HUES64 (cell line): ENCODE measurements at regions not wholly inside any gene's neighbourhood (a gene's known extent, or its start where the extent isn't known, plus 50 kb on each side); places are given as distances from the start of the nearest gene placed in this dataset.

Experiments used
- H3K27ac ChIP-seq: 2 replicates; pipeline ENCODE4 v1.7.0; 2013; ENCODE audit warnings: low read depth, low read length, inconsistent platforms
- H3K27me3 ChIP-seq: 2 replicates; pipeline ENCODE4 v1.6.1; 2013; ENCODE audit warnings: mild to moderate bottlenecking, low read length; ENCODE audit not compliant: insufficient read depth
- H3K36me3 ChIP-seq: 2 replicates; pipeline ENCODE4 v1.6.1; 2013; ENCODE audit warnings: mild to moderate bottlenecking, low read length; ENCODE audit not compliant: insufficient read depth
- H3K4me1 ChIP-seq: 2 replicates; pipeline ENCODE4 v1.6.1; 2013; ENCODE audit warnings: mild to moderate bottlenecking, low read length, moderate library complexity; ENCODE audit not compliant: insufficient read depth
- H3K4me3 ChIP-seq: 2 replicates; pipeline ENCODE4 v1.5.1; 2013; ENCODE audit warnings: mild to moderate bottlenecking, low read length, moderate library complexity
- H3K9ac ChIP-seq: 2 replicates; pipeline ENCODE4 v1.6.1; 2013; ENCODE audit warnings: mild to moderate bottlenecking, low read depth, low read length
- H3K9me3 ChIP-seq: 2 replicates; pipeline ENCODE4 v1.6.1; 2013; ENCODE audit warnings: low read depth, low read length; ENCODE audit not compliant: insufficient read depth
- WGBS: fragments of 150-250, 120-280 bp; methylation state at CpG from one replicate; pipeline ENCODE4 v1.1.7; 2013; ENCODE audit warnings: missing lambda C conversion rate; 5-methylcytosine and 5-hydroxymethylcytosine counted together

- Histone ChIP-seq H3K4me3 (no peak overlapping the region), H3K27me3 (no peaks in the 10 kb centered on the region), H3K9me3 (no peaks in the 10 kb centered on the region), H3K4me1 (no peaks in the 10 kb centered on the region), H3K36me3 (no peaks in the 10 kb centered on the region), H3K9ac (no peak overlapping the region), H3K27ac (no peak overlapping the region)
- 96% methylated on average over 3 of the region's 3 CpGs for WGBS
These were observed 163.4 kb upstream of the CD180 start for GRCh38 chr5:67360047-67360446.

GRCh38 chr5:67358186-67358585 lies 161.6 kb upstream of the CD180 start:
- Histone ChIP-seq H3K27ac (no peak overlapping the region), H3K27me3 (no peaks in the 10 kb centered on the region), H3K36me3 (no peaks in the 10 kb centered on the region), H3K9ac (no peak overlapping the region), H3K4me1 (peaks cover 11% of the 10 kb centered on the region; the same call in 1 of the 2 replicates), H3K4me3 (no peak overlapping the region), H3K9me3 (no peaks in the 10 kb centered on the region)

DNA sequence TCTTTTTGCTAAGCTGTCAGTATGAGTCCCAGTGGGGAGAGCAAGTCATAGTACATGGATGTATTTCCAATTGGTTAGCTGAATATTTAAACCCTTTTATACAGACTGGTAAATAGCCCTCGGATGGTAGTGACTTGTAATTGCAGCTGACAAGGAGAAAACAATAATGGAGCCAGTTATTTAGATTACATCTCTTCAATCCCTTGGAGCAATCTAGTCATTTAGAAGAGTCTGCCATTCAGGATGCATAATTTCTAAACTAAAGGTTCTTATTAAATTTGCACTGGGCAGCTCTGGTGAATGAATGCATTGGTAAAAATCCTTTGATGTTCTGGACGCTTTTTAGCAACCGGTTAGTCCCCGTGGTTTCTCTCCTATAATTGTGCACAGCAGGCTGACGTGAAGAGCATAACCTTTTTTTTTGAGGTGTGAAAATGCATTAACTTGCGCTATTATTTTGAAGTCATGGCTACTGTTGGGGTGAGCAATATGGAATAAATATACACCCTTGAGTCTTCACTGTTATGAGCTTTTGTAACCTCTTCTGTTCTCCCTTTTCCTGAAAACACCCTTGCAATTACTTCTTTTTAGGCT lies 158.6 kb upstream of the CD180 start:
- Histone ChIP-seq H3K27ac (no peak overlapping the region), H3K36me3 (no peaks in the 10 kb centered on the region), H3K4me3 (no peak overlapping the region), H3K27me3 (no peaks in the 10 kb centered on the region), H3K9ac (no peak overlapping the region), H3K4me1 (peaks cover 11% of the 10 kb centered on the region; the same call in 1 of the 2 replicates), H3K9me3 (no peaks in the 10 kb centered on the region)
- WGBS, result 92% methylated on average over 6 of the region's 6 CpGs

DNA sequence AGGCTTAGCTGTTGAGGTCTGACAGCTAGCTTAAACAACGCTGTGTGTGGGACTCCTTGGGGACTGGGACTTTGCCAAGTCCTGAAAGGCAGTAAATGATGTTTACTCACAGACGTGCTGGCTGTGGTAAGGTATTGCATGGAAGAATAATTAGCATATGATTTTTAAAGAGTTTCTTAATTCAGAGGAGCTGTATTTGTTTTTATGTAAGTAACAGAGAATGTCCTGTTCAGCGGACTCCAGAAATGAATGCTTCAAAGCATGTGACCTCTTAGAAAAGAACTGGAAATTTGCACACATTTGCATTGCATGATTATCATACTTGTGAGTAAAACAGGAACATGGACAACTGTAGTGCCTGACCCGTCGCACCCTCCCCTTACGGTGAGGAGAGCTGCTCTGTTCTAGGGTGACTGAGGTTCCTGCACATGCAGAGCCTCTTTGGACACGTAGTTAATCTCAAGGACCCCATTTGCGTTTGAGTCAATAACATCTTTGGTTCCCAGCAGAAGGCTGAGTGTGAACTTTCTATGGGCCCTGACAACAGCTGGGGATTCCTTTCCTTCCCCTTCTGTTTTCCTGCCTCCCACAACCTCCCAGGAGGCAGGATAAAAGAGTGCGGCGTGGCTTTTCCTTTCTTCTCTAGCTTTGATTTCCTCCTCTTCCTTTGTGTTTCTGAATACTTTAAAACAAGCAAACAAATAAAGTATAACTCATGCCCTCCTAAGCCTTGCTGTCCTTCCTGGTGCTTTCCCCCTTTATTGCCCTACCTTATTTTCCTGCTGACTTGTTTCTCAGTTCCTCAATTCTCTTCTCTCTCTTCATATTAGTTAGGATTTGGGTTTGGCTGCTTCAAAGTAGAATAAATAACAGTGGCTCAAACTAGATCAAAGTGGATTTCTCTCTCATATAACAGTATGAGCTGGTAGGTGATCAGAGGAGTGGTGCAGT lies 157.2 kb upstream of the CD180 start:
- no peaks in the 10 kb centered on the region for H3K27me3 ChIP-seq
- no peaks in the 10 kb centered on the region for H3K36me3 ChIP-seq
- no peaks in the 10 kb centered on the region for H3K9me3 ChIP-seq
- H3K27ac ChIP-seq, result no peak overlapping the region
- peaks cover 11% of the 10 kb centered on the region; the same call in 1 of the 2 replicates for H3K4me1 ChIP-seq
- 77% methylated on average over 10 of the region's 10 CpGs for WGBS
- no peak overlapping the region for H3K9ac ChIP-seq
- no peak overlapping the region for H3K4me3 ChIP-seq

DNA sequence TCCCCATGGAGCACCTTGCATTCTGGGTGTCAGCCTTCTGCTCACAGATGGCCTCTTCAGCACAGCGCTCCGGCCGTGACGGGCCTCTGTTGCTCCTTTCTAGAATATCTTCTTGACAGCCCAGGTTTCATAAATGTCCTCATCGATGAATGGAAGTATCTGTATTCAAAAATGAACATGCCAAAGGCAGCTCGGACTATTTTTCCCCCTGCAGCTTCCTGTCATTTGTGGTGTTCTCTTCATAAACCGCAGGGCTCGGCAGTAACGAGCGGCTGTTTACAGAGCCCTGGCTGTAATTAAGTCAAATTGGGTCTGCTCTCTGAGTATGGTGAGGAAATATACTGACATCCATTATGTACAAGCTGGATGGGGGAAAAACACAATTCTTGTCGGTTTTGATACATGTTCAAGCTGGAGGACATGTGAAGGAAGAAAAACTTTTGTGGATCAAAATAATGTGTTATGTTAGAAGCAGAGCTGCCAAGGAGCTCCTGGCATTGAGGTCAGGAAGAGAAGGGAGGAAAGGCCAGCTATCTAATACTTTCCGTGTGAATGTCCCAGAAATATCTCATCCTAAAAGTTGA lies 154.1 kb upstream of the CD180 start:
- no peak overlapping the region for H3K27ac ChIP-seq

DNA sequence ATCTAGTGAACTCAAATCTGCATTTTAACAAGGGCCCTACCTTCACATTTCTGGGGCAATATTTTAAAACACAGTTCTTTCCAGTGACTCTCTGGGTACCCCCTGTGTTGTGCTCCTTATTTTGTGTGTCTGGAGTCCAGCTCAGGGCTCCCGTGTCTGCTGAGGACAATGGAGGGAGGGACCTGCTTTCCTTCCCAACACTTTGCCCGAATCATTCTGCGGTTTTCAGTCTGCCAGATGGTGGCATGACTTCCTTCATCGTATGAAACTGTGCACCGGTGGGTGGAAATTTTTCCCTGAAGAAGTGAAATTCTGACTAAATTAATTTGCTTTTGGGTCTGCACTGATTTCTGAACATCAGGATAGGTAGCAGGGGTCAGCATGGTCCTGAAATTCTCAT lies 153.6 kb upstream of the CD180 start:
- H3K9ac ChIP-seq, result no peak overlapping the region

More for the DNA sequence above, 154.1 kb upstream of the CD180 start:
- Histone ChIP-seq H3K9me3 (no peaks in the 10 kb centered on the region), H3K27me3 (no peaks in the 10 kb centered on the region), H3K9ac (no peak overlapping the region), H3K4me1 (peaks cover 30% of the 10 kb centered on the region), H3K36me3 (no peaks in the 10 kb centered on the region), H3K4me3 (no peak overlapping the region)
- 95% methylated on average over 12 of the region's 12 CpGs for WGBS

DNA sequence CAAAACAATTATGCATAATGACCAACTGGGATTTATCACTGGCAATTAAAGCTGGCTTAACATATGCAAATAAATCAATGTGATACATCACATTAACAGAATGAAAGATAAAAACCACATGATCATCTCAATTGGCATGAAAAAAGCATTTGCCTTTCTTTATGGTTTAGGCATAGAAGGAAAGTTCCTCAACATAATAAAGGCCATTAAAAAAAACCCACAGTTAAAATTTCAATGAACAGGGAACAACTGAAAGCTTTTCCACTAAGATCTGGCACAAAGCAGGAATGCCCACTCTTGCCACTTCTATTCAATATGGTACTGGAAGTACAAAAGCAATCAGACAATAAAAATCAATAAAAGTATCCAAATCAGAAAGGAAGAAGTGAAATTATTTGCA lies 151.2 kb upstream of the CD180 start:
- H3K27ac ChIP-seq, result no peak overlapping the region
- no peak overlapping the region for H3K4me3 ChIP-seq
- H3K9me3 ChIP-seq, result peaks cover 12% of the 10 kb centered on the region
- no peaks in the 10 kb centered on the region for H3K27me3 ChIP-seq
- no peaks in the 10 kb centered on the region for H3K36me3 ChIP-seq
- H3K4me1 ChIP-seq, result peaks cover 20% of the 10 kb centered on the region
- H3K9ac ChIP-seq, result no peak overlapping the region

More for the DNA sequence above, 153.6 kb upstream of the CD180 start:
- H3K27ac ChIP-seq, result no peak overlapping the region
- no peak overlapping the region for H3K4me3 ChIP-seq
- H3K4me1 ChIP-seq, result peaks cover 31% of the 10 kb centered on the region
- H3K9me3 ChIP-seq, result peaks cover 4% of the 10 kb centered on the region; the same call in 1 of the 2 replicates
- H3K27me3 ChIP-seq, result no peaks in the 10 kb centered on the region
- H3K36me3 ChIP-seq, result no peaks in the 10 kb centered on the region
- WGBS, result 92% methylated on average over 5 of the region's 5 CpGs

DNA sequence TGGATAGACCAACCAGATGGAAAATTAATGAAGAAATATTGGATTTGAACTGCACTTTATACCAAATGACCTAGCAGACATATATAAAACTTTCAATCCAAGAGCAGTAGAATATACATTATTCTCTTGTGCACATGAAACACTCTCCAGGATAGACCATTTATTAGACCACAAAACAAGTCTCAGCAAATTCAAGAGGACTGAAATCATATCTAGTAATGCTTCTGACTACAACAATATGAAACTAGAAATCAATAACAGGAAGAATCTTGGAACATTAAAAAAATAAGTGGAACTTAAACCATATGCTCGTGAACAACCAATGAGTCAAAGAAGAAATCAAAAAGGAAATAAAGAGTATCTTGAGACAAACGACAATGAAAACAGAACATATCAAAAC lies 150.0 kb upstream of the CD180 start:
- H3K36me3 ChIP-seq, result no peaks in the 10 kb centered on the region
- H3K9me3 ChIP-seq, result peaks cover 12% of the 10 kb centered on the region
- 100% methylated on average over 2 of the region's 2 CpGs for WGBS
- no peak overlapping the region for H3K27ac ChIP-seq
- no peak overlapping the region for H3K4me3 ChIP-seq
- H3K4me1 ChIP-seq, result peaks cover 20% of the 10 kb centered on the region
- H3K9ac ChIP-seq, result no peak overlapping the region
- no peaks in the 10 kb centered on the region for H3K27me3 ChIP-seq

GRCh38 chr5:67344870-67345269 lies 148.3 kb upstream of the CD180 start:
- no peak overlapping the region for H3K27ac ChIP-seq
- WGBS, result 100% methylated on average over 1 of the region's 2 CpGs
- H3K36me3 ChIP-seq, result no peaks in the 10 kb centered on the region
- H3K27me3 ChIP-seq, result no peaks in the 10 kb centered on the region
- peaks cover 20% of the 10 kb centered on the region for H3K4me1 ChIP-seq
- H3K9me3 ChIP-seq, result peaks cover 12% of the 10 kb centered on the region
- H3K4me3 ChIP-seq, result no peak overlapping the region
- no peak overlapping the region for H3K9ac ChIP-seq

- Histone ChIP-seq H3K9me3 (peaks cover 12% of the 10 kb centered on the region), H3K9ac (no peak overlapping the region), H3K36me3 (no peaks in the 10 kb centered on the region), H3K27me3 (no peaks in the 10 kb centered on the region), H3K4me3 (no peak overlapping the region), H3K4me1 (peaks cover 20% of the 10 kb centered on the region), H3K27ac (no peak overlapping the region)
- WGBS, result 95% methylated on average over 5 of the region's 5 CpGs
These were observed 147.2 kb upstream of the CD180 start for GRCh38 chr5:67343835-67344234.

GRCh38 chr5:67341478-67341877 lies 144.9 kb upstream of the CD180 start:
- Histone ChIP-seq H3K9me3 (peaks cover 12% of the 10 kb centered on the region), H3K36me3 (no peaks in the 10 kb centered on the region), H3K27me3 (no peaks in the 10 kb centered on the region), H3K4me3 (no peak overlapping the region), H3K4me1 (0 out of 2 replicates have a peak, but pooled peaks cover 4% of the 10 kb centered on the region), H3K27ac (no peak overlapping the region), H3K9ac (no peak overlapping the region)
- 89% methylated on average over 2 of the region's 2 CpGs for WGBS
